ENCODE measurements at regions not wholly inside any gene's neighbourhood (a gene's known extent, or its start where the extent isn't known, plus 50 kb on each side); places are given as distances from the start of the nearest gene placed in this dataset.
A peak's percentile ranks its signal among the peaks of the same experiment; 100 is the strongest.

DNA sequence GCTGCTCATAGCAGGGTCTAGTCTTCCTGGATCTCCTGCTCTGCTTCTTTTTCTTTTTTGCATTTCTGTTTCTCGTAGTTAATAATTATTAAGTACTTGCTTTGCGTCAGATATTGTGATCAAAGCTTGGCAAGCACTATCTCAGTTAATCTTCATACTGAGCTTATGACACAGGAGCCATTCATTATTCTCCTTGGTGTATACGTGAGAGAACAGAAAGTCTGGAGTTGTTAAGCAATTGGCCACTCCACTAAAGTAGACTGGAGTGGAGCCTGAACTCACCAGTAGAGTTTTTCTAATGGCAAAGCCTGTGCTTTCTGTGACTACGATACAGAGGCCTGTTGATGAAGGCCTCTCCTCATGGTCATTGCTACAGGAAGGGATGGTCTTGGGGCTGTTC is 285.9 kb downstream of the RFC3 start:
- TF ChIP-seq, protein P1, sequence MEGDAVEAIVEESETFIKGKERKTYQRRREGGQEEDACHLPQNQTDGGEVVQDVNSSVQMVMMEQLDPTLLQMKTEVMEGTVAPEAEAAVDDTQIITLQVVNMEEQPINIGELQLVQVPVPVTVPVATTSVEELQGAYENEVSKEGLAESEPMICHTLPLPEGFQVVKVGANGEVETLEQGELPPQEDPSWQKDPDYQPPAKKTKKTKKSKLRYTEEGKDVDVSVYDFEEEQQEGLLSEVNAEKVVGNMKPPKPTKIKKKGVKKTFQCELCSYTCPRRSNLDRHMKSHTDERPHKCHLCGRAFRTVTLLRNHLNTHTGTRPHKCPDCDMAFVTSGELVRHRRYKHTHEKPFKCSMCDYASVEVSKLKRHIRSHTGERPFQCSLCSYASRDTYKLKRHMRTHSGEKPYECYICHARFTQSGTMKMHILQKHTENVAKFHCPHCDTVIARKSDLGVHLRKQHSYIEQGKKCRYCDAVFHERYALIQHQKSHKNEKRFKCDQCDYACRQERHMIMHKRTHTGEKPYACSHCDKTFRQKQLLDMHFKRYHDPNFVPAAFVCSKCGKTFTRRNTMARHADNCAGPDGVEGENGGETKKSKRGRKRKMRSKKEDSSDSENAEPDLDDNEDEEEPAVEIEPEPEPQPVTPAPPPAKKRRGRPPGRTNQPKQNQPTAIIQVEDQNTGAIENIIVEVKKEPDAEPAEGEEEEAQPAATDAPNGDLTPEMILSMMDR (IDR thresholded peaks at IDR 0.05; ENCODE audit: extremely low read depth, missing control alignments) = no peak
- no peak for DNase-seq (ENCODE audit: low spot score)

DNA sequence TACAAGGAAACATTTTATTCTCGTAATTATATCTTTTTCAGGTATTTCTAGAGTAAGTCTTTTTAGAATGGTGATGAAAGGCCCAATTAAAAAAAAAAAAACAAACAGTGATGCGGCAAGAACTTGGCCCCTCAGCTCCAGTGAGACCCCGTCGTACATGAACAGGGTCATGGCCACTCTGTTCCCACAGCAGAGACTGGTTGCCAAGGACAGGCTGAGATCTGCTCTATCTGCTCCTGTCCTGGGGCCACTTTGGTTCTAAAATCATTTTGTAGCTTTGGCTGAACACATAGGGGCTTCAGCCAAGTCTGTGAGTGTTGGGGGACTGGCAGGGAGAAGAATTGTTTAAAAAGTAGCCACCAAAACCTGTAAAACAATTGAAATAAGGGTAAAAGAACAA is 286.9 kb downstream of the RFC3 start:
- TF ChIP-seq, protein P1 (IDR thresholded peaks at IDR 0.05; ENCODE audit: extremely low read depth, missing control alignments) = no peak
- no peak for DNase-seq (ENCODE audit: low spot score)

DNA sequence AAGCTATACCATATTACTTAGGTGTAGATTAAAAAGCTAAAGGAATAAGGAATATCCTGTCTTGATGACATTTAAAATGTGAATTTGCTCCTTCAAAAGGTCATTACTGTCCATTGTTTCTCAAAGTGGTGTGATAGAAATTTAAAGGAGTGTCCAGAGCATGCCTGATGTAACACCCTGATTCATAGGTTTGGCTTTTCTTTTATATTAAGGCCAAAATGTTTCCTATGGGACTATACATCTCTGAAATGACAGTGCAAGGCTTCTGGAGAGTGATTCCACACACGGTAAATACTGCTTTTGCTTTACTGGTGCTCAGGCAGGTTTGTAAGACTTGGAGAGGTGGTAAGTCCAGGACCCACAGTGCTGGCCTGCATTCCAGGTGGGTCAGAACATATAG is 289.9 kb downstream of the RFC3 start:
- DNase-seq (ENCODE audit: low spot score) = no peak
- TF ChIP-seq, protein P1 (IDR thresholded peaks at IDR 0.05; ENCODE audit: extremely low read depth, missing control alignments) = no peak

DNA sequence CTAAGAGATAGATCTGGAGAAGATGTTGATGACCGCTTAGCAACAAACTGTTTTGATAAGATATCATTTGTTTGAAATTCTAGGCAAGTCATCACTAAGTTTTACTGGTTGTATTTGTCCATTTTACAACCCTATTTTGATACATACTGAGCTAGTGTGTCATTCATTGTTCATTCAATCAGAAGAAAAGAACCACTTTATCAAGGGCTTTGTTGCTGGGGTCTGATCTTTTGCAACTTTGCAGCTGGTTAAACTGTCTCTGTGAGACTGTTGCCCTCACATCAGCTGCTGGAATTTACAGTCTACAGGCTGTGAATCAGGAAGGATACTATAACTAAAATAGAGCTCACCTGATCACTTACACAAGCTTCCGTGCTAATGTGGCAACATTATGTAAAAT is 290.5 kb downstream of the RFC3 start:
- TF ChIP-seq, protein P1 (IDR thresholded peaks at IDR 0.05; ENCODE audit: extremely low read depth, missing control alignments) = no peak
- DNase-seq (ENCODE audit: low spot score) = no peak

DNA sequence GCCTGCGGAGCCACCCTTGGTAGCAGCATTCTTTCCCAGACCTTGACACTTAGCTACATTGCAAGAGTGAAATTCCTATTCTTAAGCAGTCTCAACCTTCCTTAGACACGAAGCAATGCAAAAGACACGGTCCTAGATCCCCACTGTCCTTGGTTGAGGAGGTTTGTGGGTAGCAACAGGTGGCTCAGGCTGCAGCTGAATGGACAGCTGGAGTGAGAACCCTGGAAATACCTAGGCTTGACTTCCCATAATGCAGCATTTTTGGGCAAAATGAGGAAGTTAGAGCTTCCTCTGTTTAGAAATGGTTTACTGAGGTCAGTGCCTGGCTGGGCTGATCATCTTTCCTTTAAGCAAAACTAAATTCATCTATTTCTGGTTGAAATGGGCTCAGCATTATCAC is 296.6 kb downstream of the RFC3 start:
- DNase-seq (ENCODE audit: low spot score) = peak; percentile 4
- TF ChIP-seq, protein P1 (IDR thresholded peaks at IDR 0.05; ENCODE audit: extremely low read depth, missing control alignments) = no peak

DNA sequence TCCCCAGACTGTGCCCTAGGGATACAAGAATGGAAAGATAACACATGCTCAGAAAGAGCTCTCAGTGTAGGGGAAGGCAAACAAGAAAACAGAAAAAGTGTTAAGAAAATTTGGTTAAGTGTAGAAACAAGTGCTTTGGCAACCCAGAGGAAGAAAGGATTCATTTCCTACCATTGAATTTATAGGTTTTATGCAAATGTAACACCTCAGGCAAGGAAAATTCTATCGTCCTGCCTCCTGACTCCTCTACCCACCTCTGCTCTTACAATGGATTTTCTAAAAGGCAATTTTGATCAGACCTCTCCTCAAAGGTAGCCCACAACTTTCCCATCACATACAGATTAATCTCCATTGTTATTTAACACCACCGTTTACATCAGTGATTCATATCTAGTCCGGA is 298.7 kb downstream of the RFC3 start:
- TF ChIP-seq, protein P1 (IDR thresholded peaks at IDR 0.05; ENCODE audit: extremely low read depth, missing control alignments) = no peak
- DNase-seq (ENCODE audit: low spot score) = no peak

DNA sequence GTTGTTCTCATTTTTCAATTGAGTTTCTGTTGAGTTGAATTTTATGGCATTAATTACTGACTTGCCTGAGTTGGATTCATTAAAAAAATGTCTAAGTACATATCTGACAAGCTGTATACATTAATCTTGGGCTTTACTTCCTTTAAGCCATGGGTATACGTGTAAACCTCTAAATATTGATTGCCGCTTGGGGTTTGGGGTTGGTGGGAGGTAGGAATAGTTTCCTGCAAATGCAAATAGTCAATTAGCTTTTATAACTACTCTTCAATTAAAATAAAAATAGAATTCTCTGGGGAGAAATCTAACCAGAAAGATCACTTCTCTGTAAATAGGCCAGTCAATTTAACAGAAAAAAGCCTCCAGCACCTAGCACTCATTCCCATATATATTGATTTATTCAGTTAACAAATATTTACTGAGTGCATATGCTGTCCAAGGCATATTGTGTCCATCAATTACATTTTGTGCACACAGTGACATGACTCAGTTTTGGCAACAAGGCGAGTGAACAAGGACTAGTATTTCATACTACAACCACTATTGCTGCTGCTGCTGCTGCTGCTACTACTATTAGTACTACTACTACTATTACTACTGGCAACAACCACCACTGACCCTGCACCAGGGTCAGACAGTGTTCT is 306.8 kb downstream of the RFC3 start:
- DNase-seq (ENCODE audit: low spot score) = no peak
- TF ChIP-seq, protein P1 (IDR thresholded peaks at IDR 0.05; ENCODE audit: extremely low read depth, missing control alignments) = no peak
